ENCODE measurements at regions not wholly inside any gene's neighbourhood (a gene's known extent, or its start where the extent isn't known, plus 50 kb on each side); places are given as distances from the start of the nearest gene placed in this dataset.

- Histone ChIP-seq H3K4me1 (ENCODE audit: low read depth) (no peaks in the 10 kb centered on the region), H3K4me3 (no peak overlapping the region), H3K9me3 (no peaks in the 10 kb centered on the region), H3K36me3 (ENCODE audit: low read depth) (no peaks in the 10 kb centered on the region)
- intact Hi-C loops (cut with DNase I, micrococcal nuclease), result no loop called here
- no peak for ATAC-seq
- DNase-seq, result no peak
- TF ChIP-seq CTCF (IDR thresholded peaks at IDR 0.05), result no peak
Measured at GRCh38 chr10:130230036-130230435, 93.8 kb downstream of the GLRX3 start.

- no peaks in the 10 kb centered on the region for H3K4me1 ChIP-seq (ENCODE audit: low read depth)
- no peak for DNase-seq
- intact Hi-C loops (cut with DNase I, micrococcal nuclease), result no loop called here
- no peak for TF ChIP-seq CTCF (IDR thresholded peaks at IDR 0.05)
- no peaks in the 10 kb centered on the region for H3K36me3 ChIP-seq (ENCODE audit: low read depth)
- no peak overlapping the region for H3K4me3 ChIP-seq
- no peaks in the 10 kb centered on the region for H3K9me3 ChIP-seq
- ATAC-seq, result no peak
Measured at GRCh38 chr10:130230611-130231010, 94.4 kb downstream of the GLRX3 start.

- Histone ChIP-seq H3K36me3 (ENCODE audit: low read depth) (no peaks in the 10 kb centered on the region), H3K4me3 (no peak overlapping the region), H3K4me1 (ENCODE audit: low read depth) (no peaks in the 10 kb centered on the region), H3K9me3 (no peaks in the 10 kb centered on the region)
- DNase-seq, result no peak
- intact Hi-C loops (cut with DNase I, micrococcal nuclease), result no loop called here
- ATAC-seq, result no peak
- TF ChIP-seq CTCF (IDR thresholded peaks at IDR 0.05), result no peak
Measured at GRCh38 chr10:130231251-130231741, 95.1 kb downstream of the GLRX3 start.

GRCh38 chr10:130232166-130233034 lies 96.2 kb downstream of the GLRX3 start:
- ATAC-seq (no peak), DNase-seq (no peak)
- no peak for TF ChIP-seq CTCF (IDR thresholded peaks at IDR 0.05)
- H3K4me3 ChIP-seq, result no peak overlapping the region
- H3K4me1 ChIP-seq (ENCODE audit: low read depth), result no peaks in the 10 kb centered on the region
- intact Hi-C loops (cut with DNase I, micrococcal nuclease), result no loop called here
- H3K9me3 ChIP-seq, result no peaks in the 10 kb centered on the region
- H3K36me3 ChIP-seq (ENCODE audit: low read depth), result no peaks in the 10 kb centered on the region

- no peaks in the 10 kb centered on the region for H3K9me3 ChIP-seq
- DNase-seq, result no peak
- no peak overlapping the region for H3K4me3 ChIP-seq
- H3K4me1 ChIP-seq (ENCODE audit: low read depth), result no peaks in the 10 kb centered on the region
- intact Hi-C loops (cut with DNase I, micrococcal nuclease), result no loop called here
- no peak for TF ChIP-seq CTCF (IDR thresholded peaks at IDR 0.05)
- no peak for ATAC-seq
- no peaks in the 10 kb centered on the region for H3K36me3 ChIP-seq (ENCODE audit: low read depth)
Measured at GRCh38 chr10:130233035-130233360, 96.8 kb downstream of the GLRX3 start.
